ENCODE measurements at regions not wholly inside any gene's neighbourhood (a gene's known extent, or its start where the extent isn't known, plus 50 kb on each side); places are given as distances from the start of the nearest gene placed in this dataset.
"Not testable (repeated sequence)": the region's sequence is repeated elsewhere in the genome, so short reads cannot be mapped to it uniquely, and the experiment has no call there.

- TF ChIP-seq POLR2A, CTCF (IDR thresholded peaks at IDR 0.05): not testable (repeated sequence)
Observed at GRCh38 chr7:63582771-63583170, 415.9 kb upstream of the ZNF722 start.

All from adrenal gland (tissue), 5 donors.